ENCODE measurements at regions not wholly inside any gene's neighbourhood (a gene's known extent, or its start where the extent isn't known, plus 50 kb on each side); places are given as distances from the start of the nearest gene placed in this dataset.

GRCh38 chr10:60473557-60473956 lies 83.9 kb upstream of the ANK3 start:
- no peak for TF ChIP-seq CTCF (IDR thresholded peaks at IDR 0.05)
- TF ChIP-seq EP300 (IDR thresholded peaks at IDR 0.05; ENCODE audit: low read depth) = no peak
